Natural killer cell (primary cell): ENCODE measurements at regions not wholly inside any gene's neighbourhood (a gene's known extent, or its start where the extent isn't known, plus 50 kb on each side); places are given as distances from the start of the nearest gene placed in this dataset.
"Not testable (repeated sequence)": the region's sequence is repeated elsewhere in the genome, so short reads cannot be mapped to it uniquely, and the experiment has no call there.

Experiments
- ATAC-seq, 3 donors: fragments of 150-1000 bp in 2 of 3; fragments of 200-7000 bp in 1 of 3; cut with Tn5 transposase; 1 replicate in 1 of 3; 2 replicates in 2 of 3; pipeline ENCODE4 v1.10.0; 2021; ENCODE audit warnings: mild to moderate bottlenecking in 2 of 3, moderate library complexity in 2 of 3
- DNase-seq, 2 donors: peaks; one replicate each; pipeline versions ENCODE4 v3.0.0 to v3.0.0-alpha.2; 2013 to 2021; ENCODE audit warnings: mixed read lengths in 1 of 2
- H3K27ac ChIP-seq: one replicate; pipeline ENCODE4 v1.5.1; 2013; ENCODE audit warnings: mild to moderate bottlenecking, low read length
- H3K27me3 ChIP-seq: one replicate; pipeline ENCODE4 v1.6.1; 2013; ENCODE audit warnings: low read length; ENCODE audit not compliant: control insufficient read depth, insufficient read depth
- H3K36me3 ChIP-seq: one replicate; pipeline ENCODE4 v1.6.1; 2013; ENCODE audit warnings: low read length; ENCODE audit not compliant: control insufficient read depth, insufficient read depth
- H3K4me1 ChIP-seq: one replicate; pipeline ENCODE4 v1.6.1; 2013; ENCODE audit warnings: low read length; ENCODE audit not compliant: control insufficient read depth, insufficient read depth
- H3K4me3 ChIP-seq: one replicate; pipeline ENCODE4 v1.5.1; 2013; ENCODE audit warnings: low read length
- H3K9me3 ChIP-seq: one replicate; pipeline ENCODE4 v1.6.1; 2013; ENCODE audit warnings: low read length; ENCODE audit not compliant: control insufficient read depth, insufficient read depth
- H3K27ac Mint-ChIP-seq, 2 donors: one replicate each; pipeline ENCODE4 v1.8.0; 2022; ENCODE audit warnings: mild to moderate bottlenecking in 2 of 2, mixed read lengths in 2 of 2, moderate library complexity in 1 of 2
- H3K27me3 Mint-ChIP-seq, 2 donors: one replicate each; pipeline ENCODE4 v1.8.0; 2022; ENCODE audit warnings: low read depth in 2 of 2, mixed read lengths in 2 of 2
- H3K36me3 Mint-ChIP-seq: one replicate; pipeline ENCODE4 v1.8.0; 2022; ENCODE audit warnings: mixed read lengths
- H3K4me1 Mint-ChIP-seq, 2 donors: one replicate each; pipeline ENCODE4 v1.8.0; 2022; ENCODE audit warnings: mixed read lengths in 2 of 2
- H3K4me3 Mint-ChIP-seq: one replicate; pipeline ENCODE4 v1.8.0; 2022; ENCODE audit warnings: mild to moderate bottlenecking, moderate library complexity, mixed read lengths
- H3K9me3 Mint-ChIP-seq, 2 donors: one replicate each; pipeline ENCODE4 v1.8.0; 2022; ENCODE audit warnings: mixed read lengths in 2 of 2
- CTCF ChIP-seq: fragments of 200-600 bp; IDR thresholded peaks from one replicate; pipeline ENCODE4 v1.8.0; 2022; ENCODE audit warnings: antibody characterized with exemption
- WGBS: methylation state at CpG from one replicate; pipeline ENCODE4 v1.1.7; 2013; ENCODE audit warnings: missing lambda C conversion rate; ENCODE audit not compliant: insufficient coverage; 5-methylcytosine and 5-hydroxymethylcytosine counted together
- intact Hi-C: fragments of 100-400 bp; cut with micrococcal nuclease; formaldehyde crosslinking; loops from one replicate; pipeline ENCODE4 v1.14.2; 2022

GRCh38 chr6:87755708-87756671 is 54.0 kb upstream of the AKIRIN2 start:
- TF ChIP-seq CTCF: no peak
- Histone ChIP-seq H3K27ac (peak overlapping the region; percentile 26), H3K4me1 (peaks cover 18% of the 10 kb centered on the region), H3K9me3 (no peaks in the 10 kb centered on the region), H3K27me3 (no peaks in the 10 kb centered on the region), H3K4me3 (no peak overlapping the region), H3K36me3 (no peaks in the 10 kb centered on the region)
- intact Hi-C loops: no loop called here
- no peak overlapping the region for H3K4me3 Mint-ChIP-seq
- ATAC-seq: no peak
- H3K36me3 Mint-ChIP-seq: no peaks in the 10 kb centered on the region
- H3K27me3 Mint-ChIP-seq: peaks cover 0 to 7% of the 10 kb centered on the region in 2 donors
- peak overlapping the region in 1 of 2 donors; percentile 51 for H3K27ac Mint-ChIP-seq
- 50% methylated on average over 7 of the region's 7 CpGs for WGBS
- H3K4me1 Mint-ChIP-seq: peaks cover 4 to 5% of the 10 kb centered on the region in 2 donors
- H3K9me3 Mint-ChIP-seq: no peaks in the 10 kb centered on the region
- no peak for DNase-seq

DNA sequence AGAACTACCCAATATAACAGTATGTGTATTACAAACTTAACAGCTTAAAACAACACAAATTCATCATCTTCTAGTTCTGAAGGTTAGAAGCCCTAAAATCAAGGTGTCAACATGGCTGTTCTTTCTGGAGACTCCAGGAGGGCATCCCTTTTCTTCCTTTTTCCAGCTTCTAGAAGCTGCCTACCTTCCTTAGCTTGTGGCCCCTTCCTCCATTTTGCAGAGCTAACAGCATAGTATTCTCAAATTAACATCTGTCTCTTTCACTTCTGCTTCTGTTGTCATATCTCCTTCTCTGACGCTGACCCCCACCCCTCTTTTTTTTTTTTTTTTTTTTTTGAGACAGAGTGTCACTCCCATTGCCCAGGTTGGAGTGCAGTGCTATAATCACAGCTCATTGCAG is 52.8 kb upstream of the AKIRIN2 start:
- Mint-ChIP-seq H3K36me3 (no peaks in the 10 kb centered on the region), H3K4me1 (peaks cover 4 to 5% of the 10 kb centered on the region in 2 donors), H3K4me3 (no peak overlapping the region), H3K27ac (no peak overlapping the region), H3K27me3 (peaks cover 0 to 7% of the 10 kb centered on the region in 2 donors), H3K9me3 (no peaks in the 10 kb centered on the region)
- Histone ChIP-seq H3K4me1 (peaks cover 18% of the 10 kb centered on the region), H3K36me3 (no peaks in the 10 kb centered on the region), H3K9me3 (no peaks in the 10 kb centered on the region), H3K4me3 (no peak overlapping the region), H3K27ac (no peak overlapping the region), H3K27me3 (no peaks in the 10 kb centered on the region)
- 38% methylated on average over 1 of the region's 1 CpG for WGBS
- intact Hi-C loops: no loop called here
- no peak for TF ChIP-seq CTCF
- no peak for DNase-seq
- ATAC-seq: no peak

DNA sequence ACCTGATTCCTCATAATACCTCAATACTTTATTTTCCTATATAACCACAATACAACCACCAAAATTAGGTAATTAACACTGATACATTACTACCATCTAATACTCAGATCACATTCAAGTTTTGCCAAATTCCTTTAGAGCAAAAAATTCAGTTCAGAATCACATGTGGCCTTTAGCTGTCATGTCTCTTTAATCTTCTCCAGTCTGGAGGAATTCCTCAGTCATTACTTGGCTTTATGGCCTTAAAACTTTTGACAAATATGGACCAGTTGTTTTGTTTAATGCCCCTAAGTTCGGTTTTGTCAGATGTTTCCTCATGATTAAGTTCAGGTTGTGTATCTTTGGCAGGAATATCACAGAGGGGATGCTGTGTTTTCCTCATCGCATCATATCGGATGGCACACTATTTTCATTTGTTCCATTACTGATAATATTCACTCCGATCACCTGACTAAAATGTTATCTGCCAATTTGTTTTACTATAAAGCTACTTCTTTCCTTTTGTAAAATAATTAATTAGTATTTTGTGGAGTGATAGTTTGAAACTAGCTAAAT is 51.2 kb upstream of the AKIRIN2 start:
- no peak overlapping the region for H3K4me3 ChIP-seq
- H3K27ac Mint-ChIP-seq: no peak overlapping the region
- TF ChIP-seq CTCF: no peak
- peaks cover 0 to 7% of the 10 kb centered on the region in 2 donors for H3K27me3 Mint-ChIP-seq
- no peaks in the 10 kb centered on the region for H3K36me3 Mint-ChIP-seq
- no peak for DNase-seq
- intact Hi-C loops: no loop called here
- WGBS: 73% methylated on average over 1 of the region's 4 CpGs
- H3K4me1 ChIP-seq: peaks cover 18% of the 10 kb centered on the region
- H3K36me3 ChIP-seq: no peaks in the 10 kb centered on the region
- peaks cover 4 to 5% of the 10 kb centered on the region in 2 donors for H3K4me1 Mint-ChIP-seq
- no peak overlapping the region for H3K4me3 Mint-ChIP-seq
- no peaks in the 10 kb centered on the region for H3K9me3 ChIP-seq
- no peaks in the 10 kb centered on the region for H3K27me3 ChIP-seq
- ATAC-seq: no peak
- no peak overlapping the region for H3K27ac ChIP-seq
- no peaks in the 10 kb centered on the region for H3K9me3 Mint-ChIP-seq

DNA sequence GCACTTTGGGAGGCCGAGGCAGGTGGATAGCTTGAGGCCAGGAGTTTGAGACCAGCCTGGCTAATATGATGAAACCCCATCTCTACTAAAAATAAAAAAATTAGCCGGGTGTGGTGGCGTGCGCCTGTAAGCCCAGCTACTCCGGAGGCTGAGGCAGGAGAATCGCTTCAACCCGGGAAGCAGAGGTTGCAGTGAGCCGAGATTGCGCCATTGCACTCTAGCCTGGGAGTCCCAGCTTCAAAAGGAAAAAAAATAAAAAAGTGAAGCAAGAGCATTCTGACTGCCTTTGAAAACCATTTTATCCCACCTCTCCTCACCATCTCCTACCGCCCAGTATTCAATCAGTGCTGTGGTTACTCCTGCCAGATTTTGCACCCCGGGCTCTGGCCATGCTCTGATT is 50.5 kb upstream of the AKIRIN2 start:
- H3K36me3 ChIP-seq, intact Hi-C loops, H3K27ac ChIP-seq, H3K27me3 Mint-ChIP-seq, H3K9me3 Mint-ChIP-seq, DNase-seq, H3K36me3 Mint-ChIP-seq, ATAC-seq, H3K9me3 ChIP-seq, H3K4me3 Mint-ChIP-seq, H3K27ac Mint-ChIP-seq, H3K4me3 ChIP-seq, H3K27me3 ChIP-seq, H3K4me1 Mint-ChIP-seq: not testable (repeated sequence)
- H3K4me1 ChIP-seq: peaks cover 17% of the 10 kb centered on the region
- WGBS: 98% methylated on average over 11 of the region's 11 CpGs
